HEK293 (cell line): ENCODE measurements at regions not wholly inside any gene's neighbourhood (a gene's known extent, or its start where the extent isn't known, plus 50 kb on each side); places are given as distances from the start of the nearest gene placed in this dataset.

Experiments
- CTCF ChIA-PET: fragments of 350-600 bp; formaldehyde crosslinking; extraction: SDS; loops from one replicate; lab custom pipeline; 2021; ENCODE audit warnings: antibody characterized with exemption; lab: Yijun Ruan, JAX
- POLR2A ChIA-PET: fragments of 300-600 bp; formaldehyde crosslinking; extraction: SDS; loops from one replicate; lab custom pipeline; 2020; ENCODE audit warnings: antibody characterized with exemption, inconsistent platforms; lab: Yijun Ruan, JAX
- H3K27ac ChIP-seq: fragments of 200-500 bp; sonication (Bioruptor generic); 2 replicates; pipeline ENCODE4 v1.5.1; 2014; ENCODE audit warnings: low read depth, low read length, control low read depth, inconsistent platforms; ENCODE audit errors: extremely low read depth
- H3K36me3 ChIP-seq, 2 experiments: fragments of 200-500 bp in 1 of 2; sonication (Bioruptor generic) in 1 of 2; 1 replicate in 1 of 2; 2 replicates in 1 of 2; pipeline ENCODE4 v1.5.1; 2014 to 2017; ENCODE audit warnings: inconsistent platforms in 2 of 2, low read length in 2 of 2; ENCODE audit not compliant: control insufficient read depth in 2 of 2, insufficient read depth in 1 of 2
- H3K4me1 ChIP-seq: fragments of 200-500 bp; sonication (Bioruptor generic); 2 replicates; pipeline ENCODE4 v1.5.1; 2014; ENCODE audit warnings: mild to moderate bottlenecking, low read length, inconsistent platforms; ENCODE audit not compliant: control insufficient read depth, insufficient read depth
- H3K4me3 ChIP-seq: 2 replicates; pipeline ENCODE4 v1.5.1; 2011; ENCODE audit warnings: low read depth, mild to moderate bottlenecking, control low read depth, low read length, moderate library complexity
- H3K9me3 ChIP-seq: fragments of 200-500 bp; sonication (Bioruptor generic); 2 replicates; pipeline ENCODE4 v1.5.1; 2014; ENCODE audit warnings: low read depth, low read length, inconsistent platforms; ENCODE audit not compliant: control insufficient read depth, insufficient read depth
- BCL11B ChIP-seq: fragments of 450-650 bp; formaldehyde crosslinking; IDR thresholded peaks from 2 replicates; pipeline ENCODE4 v1.5.1; 2016; ENCODE audit warnings: low read depth, missing biosample characterization, missing genetic modification characterization
- KLF1 ChIP-seq: fragments of 450-650 bp; formaldehyde crosslinking; IDR thresholded peaks from 2 replicates; pipeline ENCODE4 v1.5.1; 2016; ENCODE audit warnings: missing biosample characterization, missing genetic modification characterization
- KLF10 ChIP-seq: fragments of 450-650 bp; IDR thresholded peaks from 2 replicates; pipeline ENCODE4 v1.5.1; 2018; ENCODE audit warnings: missing biosample characterization, mild to moderate bottlenecking, missing genetic modification characterization
- PRDM1 ChIP-seq: fragments of 450-650 bp; formaldehyde crosslinking; IDR thresholded peaks from 2 replicates; pipeline ENCODE4; 2016; ENCODE audit warnings: missing biosample characterization, missing genetic modification characterization
- SCRT1 ChIP-seq: fragments of 450-650 bp; formaldehyde crosslinking; IDR thresholded peaks from 2 replicates; pipeline ENCODE4 v1.5.1; 2016; ENCODE audit warnings: missing biosample characterization, missing genetic modification characterization, borderline replicate concordance
- ZBTB1 ChIP-seq: fragments of 450-650 bp; formaldehyde crosslinking; IDR thresholded peaks from 2 replicates; pipeline ENCODE4 v1.5.1; 2016; ENCODE audit warnings: missing biosample characterization, missing genetic modification characterization
- ZBTB17 ChIP-seq: fragments of 450-650 bp; formaldehyde crosslinking; IDR thresholded peaks from 2 replicates; pipeline ENCODE4 v1.5.1; 2016; ENCODE audit warnings: missing biosample characterization, missing genetic modification characterization
- ZBTB20 ChIP-seq: fragments of 450-650 bp; formaldehyde crosslinking; IDR thresholded peaks from 2 replicates; pipeline ENCODE4 v1.5.1; 2016; ENCODE audit warnings: missing biosample characterization, missing genetic modification characterization
- ZBTB8A ChIP-seq: fragments of 450-650 bp; formaldehyde crosslinking; IDR thresholded peaks from 2 replicates; pipeline ENCODE4 v1.5.1; 2016; ENCODE audit warnings: missing biosample characterization, missing genetic modification characterization
- ZNF211 ChIP-seq: fragments of 450-650 bp; formaldehyde crosslinking; IDR thresholded peaks from 2 replicates; pipeline ENCODE4 v1.5.1; 2016; ENCODE audit warnings: low read depth, missing biosample characterization, missing genetic modification characterization
- ZNF302 ChIP-seq: fragments of 450-650 bp; formaldehyde crosslinking; IDR thresholded peaks from 2 replicates; pipeline ENCODE4 v1.5.1; 2016; ENCODE audit warnings: missing biosample characterization, missing genetic modification characterization, low read depth
- ZNF324 ChIP-seq: fragments of 450-650 bp; formaldehyde crosslinking; IDR thresholded peaks from 2 replicates; pipeline ENCODE4 v1.5.1; 2016; ENCODE audit warnings: missing biosample characterization, missing genetic modification characterization
- ZNF350 ChIP-seq: fragments of 450-650 bp; formaldehyde crosslinking; IDR thresholded peaks from 2 replicates; pipeline ENCODE4 v1.5.0; 2017; ENCODE audit warnings: missing biosample characterization, mild to moderate bottlenecking, missing genetic modification characterization
- ZNF529 ChIP-seq: fragments of 450-650 bp; formaldehyde crosslinking; IDR thresholded peaks from 2 replicates; pipeline ENCODE4 v1.5.1; 2017; ENCODE audit warnings: missing genetic modification characterization, missing biosample characterization; ENCODE audit not compliant: insufficient replicate concordance
- ZNF561 ChIP-seq: fragments of 450-650 bp; IDR thresholded peaks from 2 replicates; pipeline ENCODE4 v1.5.1; 2018; ENCODE audit warnings: missing biosample characterization, missing genetic modification characterization, borderline replicate concordance
- ZNF610 ChIP-seq: fragments of 450-650 bp; formaldehyde crosslinking; IDR thresholded peaks from 2 replicates; pipeline ENCODE4 v1.5.1; 2016; ENCODE audit warnings: missing biosample characterization, missing genetic modification characterization, borderline replicate concordance
- ZNF629 ChIP-seq: fragments of 450-650 bp; formaldehyde crosslinking; IDR thresholded peaks from 2 replicates; pipeline ENCODE4 v1.5.1; 2017; ENCODE audit warnings: missing biosample characterization, missing genetic modification characterization
- ZNF660 ChIP-seq: fragments of 450-650 bp; IDR thresholded peaks from 2 replicates; pipeline ENCODE4 v1.5.1; 2018; ENCODE audit warnings: missing biosample characterization, mild to moderate bottlenecking, missing genetic modification characterization
- ZNF664 ChIP-seq: fragments of 450-650 bp; formaldehyde crosslinking; IDR thresholded peaks from 2 replicates; pipeline ENCODE4 v1.5.1; 2016; ENCODE audit warnings: missing biosample characterization, missing genetic modification characterization
- ZNF747 ChIP-seq: fragments of 450-650 bp; formaldehyde crosslinking; IDR thresholded peaks from 2 replicates; pipeline ENCODE4 v1.5.1; 2016; ENCODE audit warnings: missing biosample characterization, missing genetic modification characterization
- ZNF776 ChIP-seq: fragments of 450-650 bp; formaldehyde crosslinking; IDR thresholded peaks from 2 replicates; pipeline ENCODE4 v1.5.0; 2017; ENCODE audit warnings: missing biosample characterization, missing genetic modification characterization, borderline replicate concordance
- ZNF777 ChIP-seq: fragments of 450-650 bp; formaldehyde crosslinking; IDR thresholded peaks from 2 replicates; pipeline ENCODE4 v1.5.1; 2017; ENCODE audit warnings: missing biosample characterization, missing genetic modification characterization, borderline replicate concordance
- TF ChIP-seq, protein P1 (sequence below): fragments of 450-650 bp; formaldehyde crosslinking; IDR thresholded peaks from 2 replicates; pipeline ENCODE4 v1.5.1; 2016; ENCODE audit warnings: missing biosample characterization, missing genetic modification characterization, borderline replicate concordance
- TF ChIP-seq, protein P2 (sequence below): fragments of 450-650 bp; formaldehyde crosslinking; IDR thresholded peaks from 2 replicates; pipeline ENCODE4 v1.5.1; 2016; ENCODE audit warnings: missing biosample characterization, missing genetic modification characterization
- TF ChIP-seq, protein P3 (sequence below): fragments of 450-650 bp; formaldehyde crosslinking; IDR thresholded peaks from 2 replicates; pipeline ENCODE4 v1.5.1; 2016; ENCODE audit warnings: missing biosample characterization, missing genetic modification characterization

DNA sequence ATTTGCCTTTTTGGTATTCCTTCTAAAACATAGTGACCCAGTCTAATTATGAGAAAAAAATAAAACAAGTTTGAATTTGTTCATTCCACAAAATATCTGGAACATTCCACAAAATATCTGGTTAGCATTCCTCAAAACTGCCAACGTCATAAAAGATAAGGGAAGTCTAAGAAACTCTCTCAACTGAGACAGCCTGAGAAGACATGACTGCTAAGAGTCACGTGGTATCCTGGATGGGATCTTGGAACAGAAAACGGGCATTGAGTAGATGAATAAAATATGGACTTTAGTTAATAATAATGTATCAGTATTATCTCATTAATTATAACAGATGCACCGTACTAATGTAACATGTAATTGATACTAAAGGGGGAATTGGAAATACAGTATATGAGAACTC is 280.9 kb downstream of the ARAP2 start (continued):
- TF ChIP-seq ZBTB17 = no peak
- TF ChIP-seq SCRT1 (tag by site-specific recombination) = no peak

DNA sequence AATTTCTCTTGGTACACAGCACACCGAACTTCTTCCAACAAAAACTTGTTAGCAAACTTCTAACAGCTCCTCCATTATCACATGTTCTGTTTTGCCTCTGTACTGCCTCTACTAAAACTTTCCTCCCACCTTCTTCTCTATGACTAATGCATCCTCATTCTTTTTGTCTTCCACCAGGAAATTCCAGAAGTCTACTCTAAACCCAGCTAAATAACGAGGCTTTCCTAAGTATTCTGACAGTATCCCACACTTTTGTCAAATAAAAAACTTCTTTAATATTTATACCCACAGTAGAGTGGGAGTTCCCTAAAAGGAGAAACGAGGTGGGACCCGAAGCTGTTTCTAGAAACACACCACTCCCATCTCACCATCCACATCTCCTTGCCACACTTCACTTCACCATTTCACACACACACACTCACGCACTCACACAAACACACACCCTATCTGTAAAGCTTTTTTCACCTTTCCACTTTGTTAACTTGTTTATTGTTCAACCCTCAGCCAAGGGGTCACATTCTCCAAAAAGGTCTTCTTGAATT is 280.3 kb downstream of the ARAP2 start:
- ChIA-PET POLR2A (no interaction called here), CTCF (interaction anchor here (0.5 to 0.7 kb wide), 3 partner anchors 9 to 30 kb away, joined by 3 to 9 read pairs (median 4); no protein-coding TSS in a partner anchor)
- Histone ChIP-seq H3K9me3 (no peaks in the 10 kb centered on the region), H3K36me3 (no peaks in the 10 kb centered on the region), H3K4me1 (no peaks in the 10 kb centered on the region), H3K27ac (no peak overlapping the region), H3K4me3 (no peak overlapping the region)
- TF ChIP-seq ZBTB1 (tag by site-specific recombination) (no peak), ZNF629 (tag by site-specific recombination) (no peak), ZBTB8A (tag by site-specific recombination) (no peak), ZNF610 (tag by site-specific recombination) (no peak), KLF10 (tag by site-specific recombination) (no peak), ZNF776 (no peak), ZNF350 (no peak), ZNF777 (tag by site-specific recombination) (no peak), ZNF324 (tag by site-specific recombination) (no peak), ZNF561 (tag by site-specific recombination) (no peak), ZNF211 (tag by site-specific recombination) (no peak), ZNF747 (no peak), ZNF660 (tag by site-specific recombination) (no peak)
- TF ChIP-seq, protein P1, sequence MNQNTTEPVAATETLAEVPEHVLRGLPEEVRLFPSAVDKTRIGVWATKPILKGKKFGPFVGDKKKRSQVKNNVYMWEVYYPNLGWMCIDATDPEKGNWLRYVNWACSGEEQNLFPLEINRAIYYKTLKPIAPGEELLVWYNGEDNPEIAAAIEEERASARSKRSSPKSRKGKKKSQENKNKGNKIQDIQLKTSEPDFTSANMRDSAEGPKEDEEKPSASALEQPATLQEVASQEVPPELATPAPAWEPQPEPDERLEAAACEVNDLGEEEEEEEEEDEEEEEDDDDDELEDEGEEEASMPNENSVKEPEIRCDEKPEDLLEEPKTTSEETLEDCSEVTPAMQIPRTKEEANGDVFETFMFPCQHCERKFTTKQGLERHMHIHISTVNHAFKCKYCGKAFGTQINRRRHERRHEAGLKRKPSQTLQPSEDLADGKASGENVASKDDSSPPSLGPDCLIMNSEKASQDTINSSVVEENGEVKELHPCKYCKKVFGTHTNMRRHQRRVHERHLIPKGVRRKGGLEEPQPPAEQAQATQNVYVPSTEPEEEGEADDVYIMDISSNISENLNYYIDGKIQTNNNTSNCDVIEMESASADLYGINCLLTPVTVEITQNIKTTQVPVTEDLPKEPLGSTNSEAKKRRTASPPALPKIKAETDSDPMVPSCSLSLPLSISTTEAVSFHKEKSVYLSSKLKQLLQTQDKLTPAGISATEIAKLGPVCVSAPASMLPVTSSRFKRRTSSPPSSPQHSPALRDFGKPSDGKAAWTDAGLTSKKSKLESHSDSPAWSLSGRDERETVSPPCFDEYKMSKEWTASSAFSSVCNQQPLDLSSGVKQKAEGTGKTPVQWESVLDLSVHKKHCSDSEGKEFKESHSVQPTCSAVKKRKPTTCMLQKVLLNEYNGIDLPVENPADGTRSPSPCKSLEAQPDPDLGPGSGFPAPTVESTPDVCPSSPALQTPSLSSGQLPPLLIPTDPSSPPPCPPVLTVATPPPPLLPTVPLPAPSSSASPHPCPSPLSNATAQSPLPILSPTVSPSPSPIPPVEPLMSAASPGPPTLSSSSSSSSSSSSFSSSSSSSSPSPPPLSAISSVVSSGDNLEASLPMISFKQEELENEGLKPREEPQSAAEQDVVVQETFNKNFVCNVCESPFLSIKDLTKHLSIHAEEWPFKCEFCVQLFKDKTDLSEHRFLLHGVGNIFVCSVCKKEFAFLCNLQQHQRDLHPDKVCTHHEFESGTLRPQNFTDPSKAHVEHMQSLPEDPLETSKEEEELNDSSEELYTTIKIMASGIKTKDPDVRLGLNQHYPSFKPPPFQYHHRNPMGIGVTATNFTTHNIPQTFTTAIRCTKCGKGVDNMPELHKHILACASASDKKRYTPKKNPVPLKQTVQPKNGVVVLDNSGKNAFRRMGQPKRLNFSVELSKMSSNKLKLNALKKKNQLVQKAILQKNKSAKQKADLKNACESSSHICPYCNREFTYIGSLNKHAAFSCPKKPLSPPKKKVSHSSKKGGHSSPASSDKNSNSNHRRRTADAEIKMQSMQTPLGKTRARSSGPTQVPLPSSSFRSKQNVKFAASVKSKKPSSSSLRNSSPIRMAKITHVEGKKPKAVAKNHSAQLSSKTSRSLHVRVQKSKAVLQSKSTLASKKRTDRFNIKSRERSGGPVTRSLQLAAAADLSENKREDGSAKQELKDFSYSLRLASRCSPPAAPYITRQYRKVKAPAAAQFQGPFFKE (tag by site-specific recombination) = no peak

DNA sequence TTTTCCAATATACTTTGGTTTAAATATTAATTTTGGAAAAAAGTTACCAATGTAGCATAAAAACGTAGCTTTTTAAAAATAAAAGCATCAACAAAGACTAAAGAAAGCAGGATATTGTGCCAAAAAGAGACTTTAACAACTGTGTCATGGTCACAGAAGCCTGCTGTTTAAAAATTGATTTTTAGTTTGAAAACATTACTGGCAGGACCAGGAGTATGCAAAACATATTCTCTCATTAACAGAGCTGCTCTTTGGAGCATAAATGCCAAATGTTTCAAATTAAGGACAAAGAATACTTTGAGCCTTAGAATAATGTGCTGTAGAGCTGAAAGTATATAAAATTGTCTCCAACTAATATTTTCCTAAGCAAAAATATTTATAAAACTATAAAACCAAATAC is 279.0 kb downstream of the ARAP2 start:
- no peak overlapping the region for H3K4me3 ChIP-seq
- no peaks in the 10 kb centered on the region for H3K4me1 ChIP-seq
- H3K9me3 ChIP-seq = no peaks in the 10 kb centered on the region
- CTCF ChIA-PET = no interaction called here
- POLR2A ChIA-PET = no interaction called here
- no peak overlapping the region for H3K27ac ChIP-seq
- no peaks in the 10 kb centered on the region for H3K36me3 ChIP-seq
- no peak for TF ChIP-seq ZNF529 (tag by site-specific recombination)
- TF ChIP-seq BCL11B = no peak
- TF ChIP-seq, protein P2, sequence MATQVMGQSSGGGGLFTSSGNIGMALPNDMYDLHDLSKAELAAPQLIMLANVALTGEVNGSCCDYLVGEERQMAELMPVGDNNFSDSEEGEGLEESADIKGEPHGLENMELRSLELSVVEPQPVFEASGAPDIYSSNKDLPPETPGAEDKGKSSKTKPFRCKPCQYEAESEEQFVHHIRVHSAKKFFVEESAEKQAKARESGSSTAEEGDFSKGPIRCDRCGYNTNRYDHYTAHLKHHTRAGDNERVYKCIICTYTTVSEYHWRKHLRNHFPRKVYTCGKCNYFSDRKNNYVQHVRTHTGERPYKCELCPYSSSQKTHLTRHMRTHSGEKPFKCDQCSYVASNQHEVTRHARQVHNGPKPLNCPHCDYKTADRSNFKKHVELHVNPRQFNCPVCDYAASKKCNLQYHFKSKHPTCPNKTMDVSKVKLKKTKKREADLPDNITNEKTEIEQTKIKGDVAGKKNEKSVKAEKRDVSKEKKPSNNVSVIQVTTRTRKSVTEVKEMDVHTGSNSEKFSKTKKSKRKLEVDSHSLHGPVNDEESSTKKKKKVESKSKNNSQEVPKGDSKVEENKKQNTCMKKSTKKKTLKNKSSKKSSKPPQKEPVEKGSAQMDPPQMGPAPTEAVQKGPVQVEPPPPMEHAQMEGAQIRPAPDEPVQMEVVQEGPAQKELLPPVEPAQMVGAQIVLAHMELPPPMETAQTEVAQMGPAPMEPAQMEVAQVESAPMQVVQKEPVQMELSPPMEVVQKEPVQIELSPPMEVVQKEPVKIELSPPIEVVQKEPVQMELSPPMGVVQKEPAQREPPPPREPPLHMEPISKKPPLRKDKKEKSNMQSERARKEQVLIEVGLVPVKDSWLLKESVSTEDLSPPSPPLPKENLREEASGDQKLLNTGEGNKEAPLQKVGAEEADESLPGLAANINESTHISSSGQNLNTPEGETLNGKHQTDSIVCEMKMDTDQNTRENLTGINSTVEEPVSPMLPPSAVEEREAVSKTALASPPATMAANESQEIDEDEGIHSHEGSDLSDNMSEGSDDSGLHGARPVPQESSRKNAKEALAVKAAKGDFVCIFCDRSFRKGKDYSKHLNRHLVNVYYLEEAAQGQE (tag by site-specific recombination) = no peak
- no peak for TF ChIP-seq PRDM1
- no peak for TF ChIP-seq ZNF302
- no peak for TF ChIP-seq ZBTB20 (tag by site-specific recombination)
- TF ChIP-seq, protein P3, sequence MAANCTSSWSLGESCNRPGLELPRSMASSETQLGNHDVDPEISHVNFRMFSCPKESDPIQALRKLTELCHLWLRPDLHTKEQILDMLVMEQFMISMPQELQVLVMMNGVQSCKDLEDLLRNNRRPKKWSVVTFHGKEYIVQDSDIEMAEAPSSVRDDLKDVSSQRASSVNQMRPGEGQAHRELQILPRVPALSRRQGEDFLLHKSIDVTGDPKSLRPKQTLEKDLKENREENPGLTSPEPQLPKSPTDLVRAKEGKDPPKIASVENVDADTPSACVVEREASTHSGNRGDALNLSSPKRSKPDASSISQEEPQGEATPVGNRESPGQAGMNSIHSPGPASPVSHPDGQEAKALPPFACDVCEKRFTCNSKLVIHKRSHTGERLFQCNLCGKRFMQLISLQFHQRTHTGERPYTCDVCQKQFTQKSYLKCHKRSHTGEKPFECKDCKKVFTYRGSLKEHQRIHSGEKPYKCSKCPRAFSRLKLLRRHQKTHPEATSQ = no peak
- no peak for TF ChIP-seq KLF1
- TF ChIP-seq ZBTB8A (tag by site-specific recombination) = no peak
- TF ChIP-seq ZNF664 (tag by site-specific recombination) = no peak
